IMR-90 (cell line): ENCODE measurements at regions not wholly inside any gene's neighbourhood (a gene's known extent, or its start where the extent isn't known, plus 50 kb on each side); places are given as distances from the start of the nearest gene placed in this dataset.

ENCODE experiments used
- ATAC-seq: fragments of 200-7000 bp; cut with Tn5 transposase; 2 replicates; pipeline ENCODE4 v1.9.1; 2020; ENCODE audit warnings: low read depth, mild to moderate bottlenecking, moderate library complexity
- BruUV-seq: library from RNA; stranded (reverse); fragments of 400-500 nt; replicated peaks from 2 replicates; lab custom pipeline; 2021; lab: Mats Ljungman, UMichigan
- CTCF ChIA-PET: fragments of 300-600 bp; formaldehyde crosslinking; extraction: SDS; loops from one replicate; lab custom pipeline; 2021; ENCODE audit warnings: antibody characterized with exemption; lab: Yijun Ruan, JAX
- POLR2A ChIA-PET: fragments of 300-600 bp; sonication (Branson Sonifier 250); formaldehyde crosslinking; loops from one replicate; lab custom pipeline; 2022; ENCODE audit warnings: antibody characterized with exemption; ENCODE audit not compliant: unreplicated experiment; lab: Charles Lee
- DNase-seq: peaks from one replicate; pipeline ENCODE4 v3.0.0; 2013
- H2AFZ ChIP-seq: replicated peaks from 2 replicates; pipeline ENCODE3; 2013; ENCODE audit warnings: low read length, mild to moderate bottlenecking; ENCODE audit not compliant: poor library complexity
- H2AK5ac ChIP-seq: 2 replicates; pipeline ENCODE4 v1.6.1; 2013; ENCODE audit warnings: low read depth, low read length, inconsistent platforms
- H2AK9ac ChIP-seq: replicated peaks from 2 replicates; pipeline ENCODE3; 2013; ENCODE audit warnings: mild to moderate bottlenecking, low read depth, low read length, moderate library complexity; ENCODE audit not compliant: poor library complexity
- H2BK120ac ChIP-seq: 2 replicates; pipeline ENCODE4 v1.6.1; 2013; ENCODE audit warnings: low read depth, low read length, inconsistent platforms
- H2BK15ac ChIP-seq: 3 replicates; pipeline ENCODE4 v1.6.1; 2013; ENCODE audit warnings: low read depth, low read length, inconsistent platforms
- H2BK20ac ChIP-seq: 2 replicates; pipeline ENCODE4 v1.6.1; 2013; ENCODE audit warnings: low read depth, mild to moderate bottlenecking, inconsistent platforms, low read length, moderate library complexity
- H2BK5ac ChIP-seq: 2 replicates; pipeline ENCODE4 v1.6.1; 2013; ENCODE audit warnings: mild to moderate bottlenecking, low read depth, low read length, inconsistent platforms; ENCODE audit not compliant: poor library complexity, severe bottlenecking
- H3K14ac ChIP-seq: replicated peaks from 2 replicates; pipeline ENCODE4 v1.6.1; 2013; ENCODE audit warnings: low read depth, low read length, inconsistent platforms
- H3K18ac ChIP-seq: 2 replicates; pipeline ENCODE4 v1.6.1; 2013; ENCODE audit warnings: low read depth, low read length, control low read depth
- H3K23ac ChIP-seq: 2 replicates; pipeline ENCODE4 v1.6.1; 2013; ENCODE audit warnings: low read depth, low read length, inconsistent platforms
- H3K27ac ChIP-seq: 2 replicates; pipeline ENCODE4 v1.5.1; 2013; ENCODE audit warnings: mild to moderate bottlenecking, control low read depth, low read length; ENCODE audit not compliant: insufficient read depth
- H3K27me3 ChIP-seq: 2 replicates; pipeline ENCODE4 v1.6.1; 2013; ENCODE audit warnings: low read length; ENCODE audit not compliant: control insufficient read depth, insufficient read depth
- H3K36me3 ChIP-seq: 2 replicates; pipeline ENCODE4 v1.6.1; 2013; ENCODE audit warnings: low read length, mixed read lengths; ENCODE audit not compliant: control insufficient read depth, insufficient read depth
- H3K4ac ChIP-seq: 2 replicates; pipeline ENCODE4 v1.6.1; 2013; ENCODE audit warnings: low read depth, low read length, inconsistent platforms
- H3K4me1 ChIP-seq: 2 replicates; pipeline ENCODE4 v1.6.1; 2013; ENCODE audit warnings: low read length, mixed read lengths; ENCODE audit not compliant: control insufficient read depth, insufficient read depth
- H3K4me2 ChIP-seq: 2 replicates; pipeline ENCODE4 v1.6.1; 2013; ENCODE audit warnings: low read depth, mild to moderate bottlenecking, control low read depth, low read length, moderate library complexity
- H3K4me3 ChIP-seq: 2 replicates; pipeline ENCODE4 v1.5.1; 2013; ENCODE audit warnings: low read depth, mild to moderate bottlenecking, control low read depth, low read length, moderate library complexity; ENCODE audit not compliant: insufficient read depth
- H3K56ac ChIP-seq: 2 replicates; pipeline ENCODE4 v1.6.1; 2013; ENCODE audit warnings: low read length, inconsistent platforms; ENCODE audit not compliant: insufficient read depth; ENCODE audit errors: extremely low read depth
- H3K79me1 ChIP-seq, 2 experiments: 2 replicates each; pipeline ENCODE4 v1.6.1; 2013; ENCODE audit warnings: low read length in 2 of 2, inconsistent platforms in 1 of 2, low read depth in 1 of 2
- H3K9ac ChIP-seq: 2 replicates; pipeline ENCODE4 v1.6.1; 2013; ENCODE audit warnings: low read depth, low read length, control low read depth
- H3K9me1 ChIP-seq: 2 replicates; pipeline ENCODE4 v1.6.1; 2013; ENCODE audit warnings: low read length, inconsistent platforms; ENCODE audit not compliant: insufficient read depth
- H3K9me3 ChIP-seq: 2 replicates; pipeline ENCODE4 v1.6.1; 2013; ENCODE audit warnings: low read length; ENCODE audit not compliant: control insufficient read depth, insufficient read depth
- H4K20me1 ChIP-seq: 2 replicates; pipeline ENCODE4 v1.6.1; 2013; ENCODE audit warnings: low read length, inconsistent platforms; ENCODE audit not compliant: insufficient read depth
- H4K5ac ChIP-seq: 2 replicates; pipeline ENCODE4 v1.6.1; 2013; ENCODE audit warnings: mild to moderate bottlenecking, low read depth, low read length, control low read depth
- H4K8ac ChIP-seq, 2 experiments: 2 replicates each; pipeline ENCODE4 v1.6.1; 2013; ENCODE audit warnings: low read depth in 2 of 2, low read length in 2 of 2, control low read depth in 1 of 2, inconsistent platforms in 1 of 2
- H4K91ac ChIP-seq: 2 replicates; pipeline ENCODE4 v1.6.1; 2013; ENCODE audit warnings: low read depth, low read length, inconsistent platforms; ENCODE audit not compliant: insufficient read depth
- NFE2L2 ChIP-seq: fragments of 150-350 bp; IDR thresholded peaks from 2 replicates; pipeline ENCODE4 v1.6.1; 2016; ENCODE audit warnings: low read depth, mild to moderate bottlenecking, low read length
- RFX5 ChIP-seq: IDR thresholded peaks from 2 replicates; pipeline ENCODE4 v1.8.0; 2012; ENCODE audit warnings: low read depth, mild to moderate bottlenecking, low read length, moderate library complexity
- WGBS, 2 experiments: methylation state at CpG; one replicate each; pipeline versions ENCODE4 v1.1.5 to v1.1.7; 2013; ENCODE audit warnings: missing lambda C conversion rate in 2 of 2; ENCODE audit not compliant: insufficient read length in 1 of 2; ENCODE audit errors: extremely low coverage in 2 of 2; 5-methylcytosine and 5-hydroxymethylcytosine counted together
- dilution Hi-C: fragments of 300-500 bp; cut with HindIII; formaldehyde crosslinking; loops from one replicate; pipeline ENCODE4 v1.14.3; 2018; ENCODE audit warnings: low sequenced_read_pairs; ENCODE audit not compliant: unreplicated experiment
- in situ Hi-C: fragments of 300-500 bp; cut with MboI; formaldehyde crosslinking; loops from 3 replicates; pipeline ENCODE4 v1.14.3; 2019; ENCODE audit warnings: low sequenced_read_pairs, inconsistent platforms, mixed read lengths
- intact Hi-C: fragments of 100-400 bp; cut with micrococcal nuclease; formaldehyde crosslinking; loops from 2 replicates; pipeline ENCODE4 v1.10.0; 2022
- TF ChIP-seq, protein P1 (sequence below): fragments of 150-350 bp; IDR thresholded peaks from 2 replicates; pipeline ENCODE4 v1.6.1; 2017; ENCODE audit warnings: mild to moderate bottlenecking, antibody characterized with exemption, low read length, low read depth

GRCh38 chrX:137413190-137413589 is 152.7 kb upstream of the ZIC3 start:
- Histone ChIP-seq H3K9me1 (no peaks in the 10 kb centered on the region), H3K56ac (no peak overlapping the region), H4K5ac (no peak overlapping the region), H3K9me3 (no peaks in the 10 kb centered on the region), H3K4me2 (no peak overlapping the region), H2BK15ac (no peak overlapping the region), H3K27ac (no peak overlapping the region), H2BK20ac (no peak overlapping the region), H2AK5ac (no peak overlapping the region), H3K9ac (no peak overlapping the region), H3K36me3 (no peaks in the 10 kb centered on the region), H2AFZ (no peak overlapping the region), H3K4me1 (no peaks in the 10 kb centered on the region), H3K79me1 (no peaks in the 10 kb centered on the region), H2BK120ac (no peak overlapping the region), H4K91ac (no peak overlapping the region), H3K18ac (no peak overlapping the region), H4K20me1 (no peaks in the 10 kb centered on the region), H2AK9ac (no peak overlapping the region), H3K14ac (no peak overlapping the region), H2BK5ac (no peak overlapping the region), H4K8ac (no peak overlapping the region), H3K23ac (no peak overlapping the region), H3K4ac (no peak overlapping the region), H3K27me3 (no peaks in the 10 kb centered on the region), H3K4me3 (no peak overlapping the region)
- WGBS, 2 experiments = no CpG with 5 or more reads among the region's 3 CpGs
- CTCF ChIA-PET = no interaction called here
- BruUV-seq = no TSS peak
- ATAC-seq (no peak), DNase-seq (no peak)
- TF ChIP-seq, protein P1, sequence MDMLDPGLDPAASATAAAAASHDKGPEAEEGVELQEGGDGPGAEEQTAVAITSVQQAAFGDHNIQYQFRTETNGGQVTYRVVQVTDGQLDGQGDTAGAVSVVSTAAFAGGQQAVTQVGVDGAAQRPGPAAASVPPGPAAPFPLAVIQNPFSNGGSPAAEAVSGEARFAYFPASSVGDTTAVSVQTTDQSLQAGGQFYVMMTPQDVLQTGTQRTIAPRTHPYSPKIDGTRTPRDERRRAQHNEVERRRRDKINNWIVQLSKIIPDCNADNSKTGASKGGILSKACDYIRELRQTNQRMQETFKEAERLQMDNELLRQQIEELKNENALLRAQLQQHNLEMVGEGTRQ = no peak
- TF ChIP-seq RFX5 = no peak
- no peak for TF ChIP-seq NFE2L2
- dilution Hi-C loops (no loop called here), intact Hi-C loops (no loop called here), in situ Hi-C loops (no loop called here)
- POLR2A ChIA-PET = no interaction called here
